ENCODE measurements at regions not wholly inside any gene's neighbourhood (a gene's known extent, or its start where the extent isn't known, plus 50 kb on each side); places are given as distances from the start of the nearest gene placed in this dataset.

DNA sequence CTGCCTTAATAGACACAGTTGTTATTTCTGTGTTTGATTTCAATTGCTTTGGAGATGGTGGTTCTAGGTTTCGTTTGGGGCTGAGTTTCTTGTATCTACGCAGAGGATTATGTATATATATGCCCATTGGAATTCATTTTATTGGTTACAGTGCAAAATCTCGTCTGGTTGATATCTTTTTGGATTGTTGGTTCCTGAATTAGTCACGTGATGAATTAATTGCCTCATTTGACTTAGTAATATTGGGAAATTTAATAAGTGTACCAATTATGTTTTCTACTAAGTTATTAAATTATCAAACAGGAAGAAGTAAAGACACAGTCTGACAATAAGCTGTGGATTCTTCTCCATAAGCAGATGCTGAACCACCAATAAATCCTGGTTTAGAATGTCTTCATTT, 467.9 kb upstream of the TENM3 start:
- TF ChIP-seq, protein P1, sequence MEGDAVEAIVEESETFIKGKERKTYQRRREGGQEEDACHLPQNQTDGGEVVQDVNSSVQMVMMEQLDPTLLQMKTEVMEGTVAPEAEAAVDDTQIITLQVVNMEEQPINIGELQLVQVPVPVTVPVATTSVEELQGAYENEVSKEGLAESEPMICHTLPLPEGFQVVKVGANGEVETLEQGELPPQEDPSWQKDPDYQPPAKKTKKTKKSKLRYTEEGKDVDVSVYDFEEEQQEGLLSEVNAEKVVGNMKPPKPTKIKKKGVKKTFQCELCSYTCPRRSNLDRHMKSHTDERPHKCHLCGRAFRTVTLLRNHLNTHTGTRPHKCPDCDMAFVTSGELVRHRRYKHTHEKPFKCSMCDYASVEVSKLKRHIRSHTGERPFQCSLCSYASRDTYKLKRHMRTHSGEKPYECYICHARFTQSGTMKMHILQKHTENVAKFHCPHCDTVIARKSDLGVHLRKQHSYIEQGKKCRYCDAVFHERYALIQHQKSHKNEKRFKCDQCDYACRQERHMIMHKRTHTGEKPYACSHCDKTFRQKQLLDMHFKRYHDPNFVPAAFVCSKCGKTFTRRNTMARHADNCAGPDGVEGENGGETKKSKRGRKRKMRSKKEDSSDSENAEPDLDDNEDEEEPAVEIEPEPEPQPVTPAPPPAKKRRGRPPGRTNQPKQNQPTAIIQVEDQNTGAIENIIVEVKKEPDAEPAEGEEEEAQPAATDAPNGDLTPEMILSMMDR (IDR thresholded peaks at IDR 0.05): no peak
- no peak for TF ChIP-seq POLR2A (IDR thresholded peaks at IDR 0.05)
